Effector memory CD8-positive, alpha-beta T cell (primary cell): ENCODE measurements at regions not wholly inside any gene's neighbourhood (a gene's known extent, or its start where the extent isn't known, plus 50 kb on each side); places are given as distances from the start of the nearest gene placed in this dataset.

ENCODE experiments used
- ATAC-seq: fragments of 150-1000 bp; cut with Tn5 transposase; replicated peaks from 2 replicates; pipeline ENCODE4 v1.10.0; 2021; ENCODE audit warnings: mild to moderate bottlenecking, moderate library complexity
- DNase-seq, 3 experiments: peaks; one replicate each; pipeline ENCODE4 v3.0.0; 2021
- H3K27ac Mint-ChIP-seq, 2 donors: one replicate each; pipeline ENCODE4 v1.8.0; 2022; ENCODE audit warnings: mild to moderate bottlenecking in 2 of 2, mixed read lengths in 2 of 2, moderate library complexity in 2 of 2
- H3K27me3 Mint-ChIP-seq, 2 donors: one replicate each; pipeline ENCODE4 v1.8.0; 2022; ENCODE audit warnings: mixed read lengths in 2 of 2
- H3K36me3 Mint-ChIP-seq: one replicate; pipeline ENCODE4 v1.8.0; 2022; ENCODE audit warnings: mild to moderate bottlenecking, moderate library complexity, mixed read lengths; ENCODE audit not compliant: insufficient read depth
- H3K4me1 Mint-ChIP-seq, 2 donors: one replicate each; pipeline ENCODE4 v1.8.0; 2022; ENCODE audit warnings: low read depth in 2 of 2, mixed read lengths in 2 of 2
- H3K4me3 Mint-ChIP-seq, 2 donors: one replicate each; pipeline ENCODE4 v1.8.0; 2022; ENCODE audit warnings: mild to moderate bottlenecking in 2 of 2, mixed read lengths in 2 of 2, moderate library complexity in 2 of 2
- H3K9me3 Mint-ChIP-seq, 2 donors: one replicate each; pipeline ENCODE4 v1.8.0; 2022; ENCODE audit warnings: mixed read lengths in 2 of 2

GRCh38 chr6:1049900-1050299 lies 262.0 kb upstream of the FOXQ1 start:
- Mint-ChIP-seq H3K27ac (no peak overlapping the region), H3K36me3 (no peaks in the 10 kb centered on the region), H3K9me3 (no peaks in the 10 kb centered on the region), H3K27me3 (peaks cover 33 to 61% of the 10 kb centered on the region in 2 donors), H3K4me3 (no peak overlapping the region), H3K4me1 (peaks cover 0 to 7% of the 10 kb centered on the region in 2 donors)
- ATAC-seq (no peak), DNase-seq (no peak)

DNA sequence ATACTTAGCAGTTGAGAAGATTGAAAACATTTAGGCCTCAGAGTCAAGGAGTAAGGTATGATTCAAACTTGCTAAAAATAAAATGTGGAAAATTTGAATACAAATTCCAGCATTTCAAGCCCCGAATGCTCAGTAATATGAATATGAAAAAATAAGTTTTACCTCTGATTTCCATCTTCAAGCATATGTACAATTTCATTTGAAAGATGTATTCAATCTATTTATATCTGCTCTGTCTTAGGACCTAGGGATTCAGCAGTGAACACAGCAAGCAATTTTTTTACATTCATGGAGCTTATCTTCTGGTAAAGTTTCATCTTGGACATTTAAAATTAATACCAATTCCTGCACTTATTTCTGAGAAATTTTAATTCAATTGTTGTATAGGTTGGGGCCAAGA lies 262.7 kb upstream of the FOXQ1 start:
- ATAC-seq (no peak), DNase-seq (no peak)
- Mint-ChIP-seq H3K27me3 (peaks cover 38 to 68% of the 10 kb centered on the region in 2 donors), H3K9me3 (no peaks in the 10 kb centered on the region), H3K27ac (no peak overlapping the region), H3K4me3 (no peak overlapping the region), H3K36me3 (no peaks in the 10 kb centered on the region), H3K4me1 (peaks cover 0 to 7% of the 10 kb centered on the region in 2 donors)

- H3K27me3 Mint-ChIP-seq = peaks cover 43 to 79% of the 10 kb centered on the region in 2 donors
- DNase-seq (no peak), ATAC-seq (no peak)
- H3K4me3 Mint-ChIP-seq = no peak overlapping the region
- peaks cover 0 to 7% of the 10 kb centered on the region in 2 donors for H3K4me1 Mint-ChIP-seq
- H3K27ac Mint-ChIP-seq = no peak overlapping the region
- no peaks in the 10 kb centered on the region for H3K36me3 Mint-ChIP-seq
- no peaks in the 10 kb centered on the region for H3K9me3 Mint-ChIP-seq
Measured at GRCh38 chr6:1047981-1048541, 263.8 kb upstream of the FOXQ1 start.

DNA sequence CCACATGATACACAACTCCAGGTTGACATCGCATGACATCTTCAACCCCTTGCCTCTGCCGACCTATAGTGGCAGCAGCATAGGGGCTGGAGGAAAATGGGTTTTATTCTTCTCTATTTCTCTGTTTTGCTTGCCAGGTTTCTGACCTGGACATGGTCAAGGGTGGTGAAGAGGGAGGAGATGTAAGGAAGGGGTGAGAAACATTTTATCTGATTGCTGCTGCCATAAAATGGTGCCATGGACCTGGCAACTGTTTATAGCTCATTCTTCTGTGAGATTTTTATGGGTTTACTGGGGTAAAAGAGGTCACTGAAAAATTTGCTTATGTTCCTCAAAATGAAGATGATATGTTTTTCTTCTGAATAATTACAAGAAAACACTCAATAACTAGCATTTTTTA lies 266.7 kb upstream of the FOXQ1 start:
- H3K27me3 Mint-ChIP-seq = peaks cover 53 to 92% of the 10 kb centered on the region in 2 donors

GRCh38 chr6:1044040-1044836 lies 267.7 kb upstream of the FOXQ1 start:
- no peak for ATAC-seq
- DNase-seq = no peak
- H3K36me3 Mint-ChIP-seq = no peaks in the 10 kb centered on the region
- H3K4me3 Mint-ChIP-seq = no peak overlapping the region
- H3K4me1 Mint-ChIP-seq = peaks cover 0 to 7% of the 10 kb centered on the region in 2 donors
- H3K9me3 Mint-ChIP-seq = no peaks in the 10 kb centered on the region
- H3K27me3 Mint-ChIP-seq = peaks cover 49 to 92% of the 10 kb centered on the region in 2 donors
- no peak overlapping the region for H3K27ac Mint-ChIP-seq

More for the DNA sequence above, 266.7 kb upstream of the FOXQ1 start:
- Mint-ChIP-seq H3K4me3 (no peak overlapping the region), H3K36me3 (no peaks in the 10 kb centered on the region), H3K4me1 (peaks cover 0 to 7% of the 10 kb centered on the region in 2 donors), H3K9me3 (no peaks in the 10 kb centered on the region), H3K27ac (no peak overlapping the region)
- ATAC-seq (no peak), DNase-seq (no peak)

DNA sequence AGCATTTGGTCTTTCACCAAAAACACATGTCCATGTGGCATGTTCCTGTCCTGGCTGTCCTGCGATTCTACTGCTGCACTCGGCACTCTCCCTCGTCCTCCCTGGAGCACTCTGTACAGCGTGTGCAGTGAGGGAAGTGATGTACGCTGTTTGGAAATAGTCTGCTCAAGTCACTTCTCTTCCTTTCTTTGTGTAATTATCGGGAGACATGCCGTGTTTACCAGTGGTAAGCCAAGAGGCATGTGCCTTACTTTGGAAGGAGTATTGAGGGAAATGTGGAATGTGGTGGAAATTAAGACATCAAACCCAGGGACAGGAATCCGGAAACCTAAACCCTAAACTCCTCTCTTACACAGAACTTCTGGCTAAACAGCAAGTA lies 268.5 kb upstream of the FOXQ1 start:
- Mint-ChIP-seq H3K27ac (no peak overlapping the region), H3K4me3 (no peak overlapping the region), H3K27me3 (peaks cover 55 to 94% of the 10 kb centered on the region in 2 donors), H3K36me3 (no peaks in the 10 kb centered on the region), H3K4me1 (peaks cover 0 to 7% of the 10 kb centered on the region in 2 donors), H3K9me3 (no peaks in the 10 kb centered on the region)
- no peak for DNase-seq
- ATAC-seq = no peak

GRCh38 chr6:1042583-1043457 lies 269.1 kb upstream of the FOXQ1 start:
- no peak overlapping the region for H3K4me3 Mint-ChIP-seq
- no peaks in the 10 kb centered on the region for H3K36me3 Mint-ChIP-seq
- H3K9me3 Mint-ChIP-seq = no peaks in the 10 kb centered on the region
- H3K27ac Mint-ChIP-seq = no peak overlapping the region
- peaks cover 48 to 88% of the 10 kb centered on the region in 2 donors for H3K27me3 Mint-ChIP-seq
- DNase-seq (no peak), ATAC-seq (no peak)
- H3K4me1 Mint-ChIP-seq = peaks cover 0 to 3% of the 10 kb centered on the region in 2 donors

- ATAC-seq = no peak
- Mint-ChIP-seq H3K4me1 (no peaks in the 10 kb centered on the region), H3K27me3 (peaks cover 44 to 75% of the 10 kb centered on the region in 2 donors), H3K4me3 (no peak overlapping the region), H3K27ac (no peak overlapping the region), H3K36me3 (no peaks in the 10 kb centered on the region), H3K9me3 (no peaks in the 10 kb centered on the region)
- DNase-seq = no peak
Measured at GRCh38 chr6:1040393-1040792, 271.5 kb upstream of the FOXQ1 start.

DNA sequence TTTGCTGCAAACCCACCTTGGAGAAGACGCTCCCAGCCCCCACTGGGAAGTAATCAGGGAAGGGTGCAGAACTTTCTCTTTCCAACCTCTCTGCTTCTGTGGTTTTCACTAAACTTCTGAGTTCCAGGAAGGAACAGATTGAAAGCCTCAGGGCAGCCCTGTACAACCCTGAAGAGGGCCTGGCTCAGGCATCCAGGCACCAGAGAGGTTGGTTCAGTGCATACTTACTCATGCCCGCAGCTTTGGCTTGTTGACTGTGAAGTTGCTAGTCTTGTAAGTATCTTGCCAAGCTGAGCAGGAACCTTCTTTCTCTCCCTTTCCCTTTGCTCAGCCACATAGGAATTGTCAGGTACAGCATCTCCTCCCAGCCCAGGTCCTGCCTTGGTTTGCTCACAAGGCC lies 272.2 kb upstream of the FOXQ1 start:
- H3K27me3 Mint-ChIP-seq = peaks cover 44 to 75% of the 10 kb centered on the region in 2 donors

GRCh38 chr6:1039191-1039590 lies 272.7 kb upstream of the FOXQ1 start:
- H3K9me3 Mint-ChIP-seq = no peaks in the 10 kb centered on the region
- no peaks in the 10 kb centered on the region for H3K36me3 Mint-ChIP-seq
- no peak overlapping the region for H3K27ac Mint-ChIP-seq
- DNase-seq = no peak
- no peaks in the 10 kb centered on the region for H3K4me1 Mint-ChIP-seq
- peaks cover 38 to 69% of the 10 kb centered on the region in 2 donors for H3K27me3 Mint-ChIP-seq
- ATAC-seq = no peak
- no peak overlapping the region for H3K4me3 Mint-ChIP-seq

More for the DNA sequence above, 272.2 kb upstream of the FOXQ1 start:
- Mint-ChIP-seq H3K4me1 (no peaks in the 10 kb centered on the region), H3K4me3 (no peak overlapping the region), H3K27ac (no peak overlapping the region), H3K36me3 (no peaks in the 10 kb centered on the region), H3K9me3 (no peaks in the 10 kb centered on the region)
- DNase-seq (no peak), ATAC-seq (no peak)

GRCh38 chr6:1037430-1038202 lies 274.3 kb upstream of the FOXQ1 start:
- Mint-ChIP-seq H3K27me3 (peaks cover 39 to 59% of the 10 kb centered on the region in 2 donors), H3K36me3 (no peaks in the 10 kb centered on the region), H3K9me3 (no peaks in the 10 kb centered on the region), H3K4me3 (no peak overlapping the region), H3K4me1 (no peaks in the 10 kb centered on the region), H3K27ac (no peak overlapping the region)
- DNase-seq = no peak
- no peak for ATAC-seq

- H3K27me3 Mint-ChIP-seq = peaks cover 29 to 37% of the 10 kb centered on the region in 2 donors
- H3K27ac Mint-ChIP-seq = no peak overlapping the region
- no peaks in the 10 kb centered on the region for H3K4me1 Mint-ChIP-seq
- H3K36me3 Mint-ChIP-seq = no peaks in the 10 kb centered on the region
- DNase-seq (no peak), ATAC-seq (no peak)
- H3K9me3 Mint-ChIP-seq = no peaks in the 10 kb centered on the region
- H3K4me3 Mint-ChIP-seq = no peak overlapping the region
Measured at GRCh38 chr6:1035401-1035800, 276.5 kb upstream of the FOXQ1 start.

GRCh38 chr6:1031720-1032119 lies 280.2 kb upstream of the FOXQ1 start:
- Mint-ChIP-seq H3K9me3 (no peaks in the 10 kb centered on the region), H3K36me3 (no peaks in the 10 kb centered on the region), H3K27me3 (peaks cover 30 to 46% of the 10 kb centered on the region in 2 donors), H3K4me1 (no peaks in the 10 kb centered on the region), H3K27ac (no peak overlapping the region), H3K4me3 (no peak overlapping the region)
- DNase-seq (no peak), ATAC-seq (no peak)
